ENCODE measurements at regions not wholly inside any gene's neighbourhood (a gene's known extent, or its start where the extent isn't known, plus 50 kb on each side); places are given as distances from the start of the nearest gene placed in this dataset.

GRCh38 chr3:115547207-115547606 lies 76.1 kb upstream of the GAP43 start:
- DNase-seq, result no peak

DNA sequence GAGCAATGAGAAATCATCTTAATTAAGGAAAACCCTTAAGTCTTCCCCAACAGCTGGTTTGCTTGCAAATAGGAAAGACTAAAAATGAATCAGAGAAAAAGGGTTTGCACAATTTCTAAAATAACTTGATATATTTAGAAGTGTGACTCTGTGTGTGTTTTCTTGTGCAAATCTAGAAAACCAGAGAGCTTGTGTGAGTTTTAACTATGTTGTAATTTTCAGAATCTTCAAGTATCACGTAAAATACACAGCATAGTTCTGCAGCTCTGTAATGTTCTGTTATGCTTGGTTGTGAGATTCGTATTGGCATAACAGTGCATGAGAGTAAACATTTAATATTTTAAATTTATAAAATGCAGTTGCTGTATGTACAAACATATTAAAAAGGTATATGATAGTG lies 74.7 kb upstream of the GAP43 start:
- no peak for DNase-seq

DNA sequence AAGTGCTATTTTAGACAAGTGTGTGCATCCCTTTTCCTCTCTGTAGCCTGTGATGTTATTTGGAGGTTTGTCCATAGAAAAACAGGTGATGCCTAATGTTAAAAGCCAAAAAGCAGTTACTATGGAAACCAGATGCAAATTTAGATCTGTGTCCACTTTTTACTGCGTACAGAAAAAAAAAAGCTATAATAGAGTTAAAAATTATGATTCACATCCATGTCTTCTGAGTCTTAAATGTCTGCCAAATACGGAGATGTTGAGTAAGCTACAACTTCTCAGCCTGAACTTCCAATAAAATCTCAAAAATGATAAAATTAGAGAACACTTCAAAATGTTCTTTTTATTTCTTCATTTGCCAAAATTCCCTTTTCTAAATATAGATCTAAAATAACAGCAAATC lies 74.2 kb upstream of the GAP43 start:
- no peak for DNase-seq

GRCh38 chr3:115550285-115550761 lies 73.0 kb upstream of the GAP43 start:
- DNase-seq, result no peak

DNA sequence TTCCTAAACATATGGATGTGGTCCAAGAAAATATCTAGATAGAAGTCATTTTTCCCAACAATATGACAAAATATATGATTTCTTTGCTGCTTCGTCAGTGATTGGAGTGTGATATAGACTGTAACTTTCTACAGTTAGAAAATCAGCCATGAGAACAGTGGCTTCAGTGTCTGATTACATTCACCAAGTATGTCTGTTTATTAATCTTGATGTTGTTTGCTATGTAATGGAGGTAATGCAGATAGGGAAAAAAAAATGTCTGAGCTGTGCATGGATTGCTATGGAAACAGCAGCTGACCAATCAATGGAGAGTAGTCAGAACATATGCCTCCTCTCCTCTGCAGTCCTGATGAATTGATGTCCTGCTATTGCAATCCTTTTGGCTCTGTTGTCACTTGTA lies 72.3 kb upstream of the GAP43 start:
- DNase-seq, result no peak

DNA sequence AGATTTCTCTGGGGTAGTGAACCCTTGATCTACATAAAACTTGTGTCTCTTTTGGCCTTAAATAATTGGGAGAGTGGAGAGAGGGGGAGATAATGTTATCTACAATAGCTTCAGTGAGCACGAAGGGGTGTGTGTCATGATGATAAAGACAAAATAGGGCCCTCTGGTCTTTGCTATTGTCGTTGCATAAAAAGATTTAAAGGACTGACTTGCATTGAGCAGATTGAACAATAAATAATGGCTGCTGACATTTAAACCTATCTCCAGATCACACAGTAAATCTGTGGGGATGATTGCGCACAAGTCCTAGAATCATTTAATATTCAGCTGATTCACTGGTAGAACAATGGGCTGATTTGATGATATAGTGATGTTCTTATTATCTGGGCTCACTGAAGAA lies 71.3 kb upstream of the GAP43 start:
- no peak for DNase-seq

DNA sequence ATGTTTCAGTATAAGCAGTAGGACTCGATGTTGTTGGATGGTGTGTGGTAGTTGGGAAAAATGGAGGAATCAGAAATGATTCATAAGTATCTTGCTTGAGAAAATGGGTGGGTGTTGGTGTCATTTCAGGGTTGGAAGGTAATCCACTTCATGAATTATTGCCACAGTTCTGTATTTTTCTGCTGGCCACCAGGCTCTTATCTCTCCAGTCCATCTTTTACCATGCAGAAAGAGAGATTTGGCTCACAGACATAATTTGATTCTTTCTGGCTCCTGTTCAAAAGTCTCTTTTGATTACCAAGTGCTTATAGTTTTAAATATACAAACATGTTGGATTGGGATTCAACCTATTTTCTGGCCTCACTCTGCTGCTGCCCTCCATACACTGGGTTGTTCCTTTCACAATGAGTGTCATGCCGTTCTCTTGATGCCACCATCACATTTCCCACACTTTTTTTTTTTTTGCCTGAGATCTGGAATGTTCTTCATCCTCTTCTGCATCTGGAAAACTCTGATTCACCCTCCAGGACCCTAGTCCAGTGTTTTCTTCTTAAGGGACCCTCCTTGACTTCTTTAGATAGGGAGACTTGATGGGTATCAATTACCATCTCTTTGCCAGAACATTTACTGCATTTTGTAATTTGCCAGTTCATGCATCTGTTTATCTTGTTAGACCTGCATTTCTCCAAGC lies 69.4 kb upstream of the GAP43 start:
- peak; percentile 25 for DNase-seq

DNA sequence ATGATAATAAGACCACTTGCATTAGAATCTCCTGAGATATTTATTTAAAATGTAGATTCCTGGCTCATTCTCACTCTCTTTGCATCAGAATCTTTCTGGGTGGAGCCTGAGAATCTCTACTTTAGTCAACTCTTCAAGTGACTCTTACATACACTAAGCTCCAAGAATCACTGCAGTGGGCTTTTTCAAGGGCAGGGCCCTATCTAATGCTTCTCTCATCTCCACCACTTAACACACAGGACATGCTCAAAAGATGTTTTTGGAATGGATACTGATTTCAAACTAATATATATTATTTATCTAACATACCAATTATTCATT lies 68.9 kb upstream of the GAP43 start:
- DNase-seq, result no peak

- DNase-seq, result no peak
Measured at GRCh38 chr3:115562636-115563267, 60.6 kb upstream of the GAP43 start.

DNA sequence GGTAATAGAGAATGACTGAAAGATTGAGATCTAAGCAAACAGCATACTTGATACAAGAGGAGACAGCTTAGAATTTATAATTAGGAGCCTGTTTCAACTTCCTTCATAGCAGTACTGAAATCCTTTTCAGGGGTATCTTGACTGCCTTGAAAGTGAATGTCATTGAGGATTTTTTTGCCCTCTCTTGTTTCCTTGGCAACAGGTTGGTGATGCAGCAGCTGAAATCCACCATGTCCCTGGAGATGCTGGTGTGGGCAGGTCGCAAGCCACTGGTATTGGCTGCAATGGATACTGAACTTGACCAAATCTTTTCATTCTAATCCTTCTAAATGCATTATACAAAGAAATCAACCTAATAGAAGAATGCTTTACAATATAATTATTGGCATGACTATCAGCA lies 59.3 kb upstream of the GAP43 start:
- no peak for DNase-seq

- no peak for DNase-seq
Measured at GRCh38 chr3:115571413-115571812, 51.9 kb upstream of the GAP43 start.
